ENCODE measurements at regions not wholly inside any gene's neighbourhood (a gene's known extent, or its start where the extent isn't known, plus 50 kb on each side); places are given as distances from the start of the nearest gene placed in this dataset.

- DNase-seq (ENCODE audit: low spot score) = no peak
- no peak for TF ChIP-seq CTCF (IDR thresholded peaks at IDR 0.05; ENCODE audit: extremely low read depth, missing control alignments)
Measured at GRCh38 chr1:39122056-39122455, 82.4 kb upstream of the MACF1 start.

GRCh38 chr1:39124282-39124681, 80.2 kb upstream of the MACF1 start:
- DNase-seq (ENCODE audit: low spot score) = no peak
- no peak for TF ChIP-seq CTCF (IDR thresholded peaks at IDR 0.05; ENCODE audit: extremely low read depth, missing control alignments)

- TF ChIP-seq CTCF (IDR thresholded peaks at IDR 0.05; ENCODE audit: extremely low read depth, missing control alignments) = no peak
- no peak for DNase-seq (ENCODE audit: low spot score)
Measured at GRCh38 chr1:39127513-39127912, 77.0 kb upstream of the MACF1 start.

GRCh38 chr1:39128126-39128525, 76.4 kb upstream of the MACF1 start:
- no peak for TF ChIP-seq CTCF (IDR thresholded peaks at IDR 0.05; ENCODE audit: extremely low read depth, missing control alignments)
- no peak for DNase-seq (ENCODE audit: low spot score)

GRCh38 chr1:39128959-39129358, 75.5 kb upstream of the MACF1 start:
- no peak for TF ChIP-seq CTCF (IDR thresholded peaks at IDR 0.05; ENCODE audit: extremely low read depth, missing control alignments)
- DNase-seq (ENCODE audit: low spot score) = no peak

- DNase-seq (ENCODE audit: low spot score) = peak; percentile 22
- TF ChIP-seq CTCF (IDR thresholded peaks at IDR 0.05; ENCODE audit: extremely low read depth, missing control alignments) = peak; percentile 8
Measured at GRCh38 chr1:39129514-39129913, 75.0 kb upstream of the MACF1 start.

- TF ChIP-seq CTCF (IDR thresholded peaks at IDR 0.05; ENCODE audit: extremely low read depth, missing control alignments) = no peak
- no peak for DNase-seq (ENCODE audit: low spot score)
Measured at GRCh38 chr1:39130325-39130724, 74.2 kb upstream of the MACF1 start.
